SK-N-SH (cell line): ENCODE measurements at regions not wholly inside any gene's neighbourhood (a gene's known extent, or its start where the extent isn't known, plus 50 kb on each side); places are given as distances from the start of the nearest gene placed in this dataset.

Experiments used
- CTCF ChIA-PET: fragments of 300-600, 350-600 bp; formaldehyde crosslinking; extraction: SDS; loops from one replicate; lab custom pipeline; 2021; lab: Yijun Ruan, JAX
- POLR2A ChIA-PET: fragments of 350-600 bp; sonication (Branson Sonifier 250); formaldehyde crosslinking; extraction: SDS; loops from one replicate; lab custom pipeline; 2020; ENCODE audit warnings: antibody characterized with exemption, inconsistent platforms; lab: Yijun Ruan, JAX
- DNase-seq: peaks from one replicate; pipeline ENCODE4 v3.0.0; 2012
- H2AFZ ChIP-seq: fragments of 200-600 bp; sonication (generic); 2 replicates; pipeline ENCODE4 v1.8.1; 2016; ENCODE audit warnings: antibody characterized with exemption, mild to moderate bottlenecking, low read depth
- H3F3A ChIP-seq: fragments of 200-600 bp; sonication (generic); replicated peaks from 2 replicates; pipeline ENCODE3; 2016; ENCODE audit warnings: antibody characterized with exemption, mild to moderate bottlenecking; ENCODE audit not compliant: insufficient read depth
- H3K27ac ChIP-seq, 2 experiments: fragments of 200-500 bp in 1 of 2; fragments of 200-600 bp in 1 of 2; sonication (Bioruptor generic) in 1 of 2; sonication (generic), shearing (Covaris generic) in 1 of 2; 2 replicates each; pipeline versions ENCODE4 v1.5.1 to v1.6.1; 2014 to 2016; ENCODE audit warnings: low read depth in 2 of 2, inconsistent platforms in 1 of 2, low read length in 1 of 2, mild to moderate bottlenecking in 1 of 2, mixed read lengths in 1 of 2
- H3K27me3 ChIP-seq: fragments of 200-600 bp; sonication (generic), shearing (Covaris generic); 2 replicates; pipeline ENCODE4 v1.6.1; 2016; ENCODE audit warnings: mixed run types; ENCODE audit not compliant: insufficient read depth
- H3K36me3 ChIP-seq, 2 experiments: fragments of 200-500 bp in 1 of 2; fragments of 200-600 bp in 1 of 2; sonication (Bioruptor generic) in 1 of 2; sonication (generic) in 1 of 2; replicated peaks in 1 of 2; 2 replicates each; pipeline versions ENCODE3 to v1.5.1; 2014 to 2016; ENCODE audit warnings: low read length in 1 of 2, mild to moderate bottlenecking in 1 of 2; ENCODE audit not compliant: insufficient read depth in 2 of 2, control insufficient read depth in 1 of 2
- H3K4me1 ChIP-seq, 2 experiments: fragments of 200-500 bp in 1 of 2; fragments of 200-600 bp in 1 of 2; sonication (Bioruptor generic) in 1 of 2; sonication (generic), shearing (Covaris generic) in 1 of 2; 2 replicates each; pipeline versions ENCODE4 v1.5.1 to v1.6.1; 2014 to 2016; ENCODE audit warnings: low read depth in 1 of 2, low read length in 1 of 2, mixed run types in 1 of 2; ENCODE audit not compliant: insufficient read depth in 2 of 2, control insufficient read depth in 1 of 2
- H3K4me2 ChIP-seq: fragments of 200-600 bp; sonication (generic), shearing (Covaris generic); 2 replicates; pipeline ENCODE4 v1.6.1; 2017; ENCODE audit warnings: mixed run types
- H3K4me3 ChIP-seq, 2 experiments: fragments of 200-500 bp in 1 of 2; fragments of 200-600 bp in 1 of 2; sonication (Bioruptor generic) in 1 of 2; sonication (generic), shearing (Covaris generic) in 1 of 2; 2 replicates each; pipeline versions ENCODE4 v1.5.1 to v1.8.1; 2014 to 2016; ENCODE audit warnings: low read depth in 2 of 2, inconsistent platforms in 1 of 2, low read length in 1 of 2, mild to moderate bottlenecking in 1 of 2, mixed read lengths in 1 of 2, moderate library complexity in 1 of 2
- H3K79me2 ChIP-seq: fragments of 200-600 bp; sonication (generic); 2 replicates; pipeline ENCODE4 v1.8.1; 2017; ENCODE audit warnings: mild to moderate bottlenecking; ENCODE audit not compliant: insufficient read depth
- H3K9ac ChIP-seq: fragments of 200-600 bp; sonication (generic); 2 replicates; pipeline ENCODE4 v1.6.1; 2017; ENCODE audit warnings: mixed run types
- H3K9me2 ChIP-seq: fragments of 200-600 bp; sonication (generic); 2 replicates; pipeline ENCODE4 v1.6.1; 2017; ENCODE audit warnings: mixed run types
- H3K9me3 ChIP-seq: fragments of 200-600 bp; sonication (generic); 2 replicates; pipeline ENCODE4 v1.6.1; 2017; ENCODE audit warnings: mixed run types, mild to moderate bottlenecking, moderate library complexity
- H4K20me1 ChIP-seq: fragments of 200-600 bp; sonication (generic); 2 replicates; pipeline ENCODE4 v1.6.1; 2017; ENCODE audit warnings: mild to moderate bottlenecking, mixed run types; ENCODE audit not compliant: insufficient read depth
- CHD2 ChIP-seq: fragments of 150-350 bp; IDR thresholded peaks from 2 replicates; pipeline ENCODE4 v1.6.1; 2018; ENCODE audit warnings: low read length; ENCODE audit not compliant: partially characterized antibody
- EZH2phosphoT487 ChIP-seq: fragments of 200-600 bp; sonication (generic); IDR thresholded peaks from 2 replicates; pipeline ENCODE4 v1.6.1; 2017; ENCODE audit warnings: low read depth, mixed run types, mild to moderate bottlenecking, antibody characterized with exemption, moderate library complexity, borderline replicate concordance
- FOSL2 ChIP-seq: IDR thresholded peaks from 2 replicates; pipeline ENCODE4 v1.4.0; 2012; ENCODE audit warnings: low read depth, mild to moderate bottlenecking, moderate library complexity, borderline replicate concordance
- FOXJ3 ChIP-seq: sonication (generic); formaldehyde crosslinking; IDR thresholded peaks from 2 replicates; pipeline ENCODE4 v1.5.1; 2020; ENCODE audit warnings: mild to moderate bottlenecking, missing genetic modification reagents
- FOXM1 ChIP-seq: IDR thresholded peaks from 2 replicates; pipeline ENCODE4 v1.4.0; 2012; ENCODE audit warnings: low read depth, mild to moderate bottlenecking
- MEF2A ChIP-seq: IDR thresholded peaks from 2 replicates; pipeline ENCODE4 v1.4.0; 2012; ENCODE audit warnings: low read depth, borderline replicate concordance
- MXI1 ChIP-seq: IDR thresholded peaks from 2 replicates; pipeline ENCODE4 v1.6.1; 2012; ENCODE audit warnings: mild to moderate bottlenecking, low read depth, low read length, improper control_type of control experiment
- NFIC ChIP-seq: IDR thresholded peaks from 2 replicates; pipeline ENCODE4 v1.4.0; 2012; ENCODE audit warnings: borderline replicate concordance
- NRF1 ChIP-seq: IDR thresholded peaks from 2 replicates; pipeline ENCODE4 v1.6.1; 2012; ENCODE audit warnings: low read depth, mild to moderate bottlenecking, low read length
- RCOR1 ChIP-seq: fragments of 150-350 bp; IDR thresholded peaks from 2 replicates; pipeline ENCODE4 v1.6.1; 2017; ENCODE audit warnings: antibody characterized with exemption, low read length
- REST ChIP-seq: IDR thresholded peaks from 2 replicates; pipeline ENCODE4 v1.6.1; 2012; ENCODE audit warnings: mild to moderate bottlenecking, low read depth, low read length, moderate library complexity
- TCF12 ChIP-seq: IDR thresholded peaks from 2 replicates; pipeline ENCODE4 v1.4.0; 2012
- TEAD4 ChIP-seq: IDR thresholded peaks from 2 replicates; pipeline ENCODE4 v1.4.0; 2012; ENCODE audit warnings: mild to moderate bottlenecking, borderline replicate concordance; ENCODE audit not compliant: insufficient read depth
- YY1 ChIP-seq: IDR thresholded peaks from 2 replicates; pipeline ENCODE4 v1.4.0; 2012; ENCODE audit warnings: low read depth, mild to moderate bottlenecking
- WGBS: methylation state at CpG from one replicate; pipeline ENCODE4 v1.1.6; 2017; ENCODE audit warnings: low lambda C conversion rate; 5-methylcytosine and 5-hydroxymethylcytosine counted together
- TF ChIP-seq, protein P1 (sequence below): fragments of 150-350 bp; IDR thresholded peaks from 2 replicates; pipeline ENCODE4 v1.6.1; 2017; ENCODE audit warnings: antibody characterized with exemption, low read length, low read depth, borderline replicate concordance
- TF ChIP-seq, protein P2 (sequence below): IDR thresholded peaks from 2 replicates; pipeline ENCODE4; 2012

GRCh38 chr5:37996918-37997317 is 157.1 kb upstream of the GDNF start:
- CTCF ChIA-PET, result no interaction called here
- H4K20me1 ChIP-seq, result no peaks in the 10 kb centered on the region
- no peak for DNase-seq
- TF ChIP-seq FOXM1 (no peak), CHD2 (no peak), FOXJ3 (no peak), FOSL2 (no peak), MXI1 (no peak), REST (no peak), RCOR1 (no peak), NFIC (no peak), TEAD4 (no peak), EZH2phosphoT487 (no peak)
- H3K9me3 ChIP-seq, result no peaks in the 10 kb centered on the region
- H3K27ac ChIP-seq, result no peak overlapping the region
- no peak overlapping the region for H2AFZ ChIP-seq
- no peaks in the 10 kb centered on the region for H3K79me2 ChIP-seq
- H3K9me2 ChIP-seq, result no peaks in the 10 kb centered on the region
- peaks cover 26% of the 10 kb centered on the region; the same call in 1 of the 2 replicates for H3K27me3 ChIP-seq
- H3K9ac ChIP-seq, result no peak overlapping the region
- no peak overlapping the region for H3K4me3 ChIP-seq
- 0% methylated on average over 3 of the region's 3 CpGs for WGBS
- no peaks in the 10 kb centered on the region for H3K4me1 ChIP-seq
- no peaks in the 10 kb centered on the region for H3F3A ChIP-seq
- POLR2A ChIA-PET, result no interaction called here
- no peaks in the 10 kb centered on the region for H3K36me3 ChIP-seq
- no peak overlapping the region for H3K4me2 ChIP-seq

DNA sequence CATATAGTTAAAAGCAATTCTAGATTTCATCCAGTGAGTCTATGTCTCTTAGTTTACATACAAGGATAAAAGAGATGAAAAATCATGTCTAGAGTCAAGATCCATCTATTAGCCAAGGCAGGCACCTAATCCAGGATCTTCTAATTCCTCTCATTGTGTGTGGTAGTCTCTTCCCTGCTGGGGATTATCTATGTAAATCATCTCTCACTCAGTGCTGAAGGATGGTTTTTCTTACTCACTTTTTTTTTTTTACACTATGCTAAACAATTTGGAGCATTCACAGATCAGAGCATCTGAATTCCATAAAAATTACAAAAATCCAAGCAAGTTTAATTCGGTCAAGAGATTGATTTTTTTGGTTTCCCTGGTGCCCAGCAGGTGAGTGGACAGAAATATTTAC is 154.9 kb upstream of the GDNF start:
- Histone ChIP-seq H3K4me1 (no peaks in the 10 kb centered on the region), H3K4me3 (no peak overlapping the region)
- no peak for TF ChIP-seq TCF12
- TF ChIP-seq FOXJ3, result no peak
- TF ChIP-seq, protein P1, sequence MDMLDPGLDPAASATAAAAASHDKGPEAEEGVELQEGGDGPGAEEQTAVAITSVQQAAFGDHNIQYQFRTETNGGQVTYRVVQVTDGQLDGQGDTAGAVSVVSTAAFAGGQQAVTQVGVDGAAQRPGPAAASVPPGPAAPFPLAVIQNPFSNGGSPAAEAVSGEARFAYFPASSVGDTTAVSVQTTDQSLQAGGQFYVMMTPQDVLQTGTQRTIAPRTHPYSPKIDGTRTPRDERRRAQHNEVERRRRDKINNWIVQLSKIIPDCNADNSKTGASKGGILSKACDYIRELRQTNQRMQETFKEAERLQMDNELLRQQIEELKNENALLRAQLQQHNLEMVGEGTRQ, result no peak
- TF ChIP-seq, protein P2, sequence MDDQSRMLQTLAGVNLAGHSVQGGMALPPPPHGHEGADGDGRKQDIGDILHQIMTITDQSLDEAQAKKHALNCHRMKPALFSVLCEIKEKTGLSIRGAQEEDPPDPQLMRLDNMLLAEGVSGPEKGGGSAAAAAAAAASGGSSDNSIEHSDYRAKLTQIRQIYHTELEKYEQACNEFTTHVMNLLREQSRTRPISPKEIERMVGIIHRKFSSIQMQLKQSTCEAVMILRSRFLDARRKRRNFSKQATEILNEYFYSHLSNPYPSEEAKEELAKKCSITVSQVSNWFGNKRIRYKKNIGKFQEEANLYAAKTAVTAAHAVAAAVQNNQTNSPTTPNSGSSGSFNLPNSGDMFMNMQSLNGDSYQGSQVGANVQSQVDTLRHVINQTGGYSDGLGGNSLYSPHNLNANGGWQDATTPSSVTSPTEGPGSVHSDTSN, result no peak
- TF ChIP-seq MEF2A, result no peak
- no peak for TF ChIP-seq YY1
- TF ChIP-seq NRF1, result no peak
- TF ChIP-seq, all 33 proteins: peak for 0
- CTCF ChIA-PET, result no interaction called here
- H3K27me3 ChIP-seq, result peaks cover 26% of the 10 kb centered on the region; the same call in 1 of the 2 replicates
- 0% methylated on average over 1 of the region's 1 CpG for WGBS
- no peaks in the 10 kb centered on the region for H3K36me3 ChIP-seq
- no peak overlapping the region for H3K4me2 ChIP-seq
- H2AFZ ChIP-seq, result no peak overlapping the region
- no peaks in the 10 kb centered on the region for H4K20me1 ChIP-seq
- no peak overlapping the region for H3K27ac ChIP-seq
- no peak overlapping the region for H3K9ac ChIP-seq
- H3K9me2 ChIP-seq, result no peaks in the 10 kb centered on the region
- POLR2A ChIA-PET, result no interaction called here
- H3K9me3 ChIP-seq, result no peaks in the 10 kb centered on the region
- H3F3A ChIP-seq, result no peaks in the 10 kb centered on the region
- H3K79me2 ChIP-seq, result no peaks in the 10 kb centered on the region
- no peak for DNase-seq
